IMR-90 (cell line): ENCODE measurements at regions not wholly inside any gene's neighbourhood (a gene's known extent, or its start where the extent isn't known, plus 50 kb on each side); places are given as distances from the start of the nearest gene placed in this dataset.

Experiments used
- ATAC-seq: fragments of 200-7000 bp; cut with Tn5 transposase; 2 replicates; pipeline ENCODE4 v1.9.1; 2020; ENCODE audit warnings: low read depth, mild to moderate bottlenecking, moderate library complexity
- BruUV-seq: library from RNA; stranded (reverse); fragments of 400-500 nt; replicated peaks from 2 replicates; lab custom pipeline; 2021; lab: Mats Ljungman, UMichigan
- CTCF ChIA-PET: fragments of 300-600 bp; formaldehyde crosslinking; extraction: SDS; loops from one replicate; lab custom pipeline; 2021; ENCODE audit warnings: antibody characterized with exemption; lab: Yijun Ruan, JAX
- POLR2A ChIA-PET: fragments of 300-600 bp; sonication (Branson Sonifier 250); formaldehyde crosslinking; loops from one replicate; lab custom pipeline; 2022; ENCODE audit warnings: antibody characterized with exemption; ENCODE audit not compliant: unreplicated experiment; lab: Charles Lee
- DNase-seq: peaks from one replicate; pipeline ENCODE4 v3.0.0; 2013
- H2AFZ ChIP-seq: replicated peaks from 2 replicates; pipeline ENCODE3; 2013; ENCODE audit warnings: low read length, mild to moderate bottlenecking; ENCODE audit not compliant: poor library complexity
- H2AK5ac ChIP-seq: 2 replicates; pipeline ENCODE4 v1.6.1; 2013; ENCODE audit warnings: low read depth, low read length, inconsistent platforms
- H2AK9ac ChIP-seq: replicated peaks from 2 replicates; pipeline ENCODE3; 2013; ENCODE audit warnings: mild to moderate bottlenecking, low read depth, low read length, moderate library complexity; ENCODE audit not compliant: poor library complexity
- H2BK120ac ChIP-seq: 2 replicates; pipeline ENCODE4 v1.6.1; 2013; ENCODE audit warnings: low read depth, low read length, inconsistent platforms
- H2BK15ac ChIP-seq: 3 replicates; pipeline ENCODE4 v1.6.1; 2013; ENCODE audit warnings: low read depth, low read length, inconsistent platforms
- H2BK20ac ChIP-seq: 2 replicates; pipeline ENCODE4 v1.6.1; 2013; ENCODE audit warnings: low read depth, mild to moderate bottlenecking, inconsistent platforms, low read length, moderate library complexity
- H2BK5ac ChIP-seq: 2 replicates; pipeline ENCODE4 v1.6.1; 2013; ENCODE audit warnings: mild to moderate bottlenecking, low read depth, low read length, inconsistent platforms; ENCODE audit not compliant: poor library complexity, severe bottlenecking
- H3K14ac ChIP-seq: replicated peaks from 2 replicates; pipeline ENCODE4 v1.6.1; 2013; ENCODE audit warnings: low read depth, low read length, inconsistent platforms
- H3K18ac ChIP-seq: 2 replicates; pipeline ENCODE4 v1.6.1; 2013; ENCODE audit warnings: low read depth, low read length, control low read depth
- H3K23ac ChIP-seq: 2 replicates; pipeline ENCODE4 v1.6.1; 2013; ENCODE audit warnings: low read depth, low read length, inconsistent platforms
- H3K27ac ChIP-seq: 2 replicates; pipeline ENCODE4 v1.5.1; 2013; ENCODE audit warnings: mild to moderate bottlenecking, control low read depth, low read length; ENCODE audit not compliant: insufficient read depth
- H3K27me3 ChIP-seq: 2 replicates; pipeline ENCODE4 v1.6.1; 2013; ENCODE audit warnings: low read length; ENCODE audit not compliant: control insufficient read depth, insufficient read depth
- H3K36me3 ChIP-seq: 2 replicates; pipeline ENCODE4 v1.6.1; 2013; ENCODE audit warnings: low read length, mixed read lengths; ENCODE audit not compliant: control insufficient read depth, insufficient read depth
- H3K4ac ChIP-seq: 2 replicates; pipeline ENCODE4 v1.6.1; 2013; ENCODE audit warnings: low read depth, low read length, inconsistent platforms
- H3K4me1 ChIP-seq: 2 replicates; pipeline ENCODE4 v1.6.1; 2013; ENCODE audit warnings: low read length, mixed read lengths; ENCODE audit not compliant: control insufficient read depth, insufficient read depth
- H3K4me2 ChIP-seq: 2 replicates; pipeline ENCODE4 v1.6.1; 2013; ENCODE audit warnings: low read depth, mild to moderate bottlenecking, control low read depth, low read length, moderate library complexity
- H3K4me3 ChIP-seq: 2 replicates; pipeline ENCODE4 v1.5.1; 2013; ENCODE audit warnings: low read depth, mild to moderate bottlenecking, control low read depth, low read length, moderate library complexity; ENCODE audit not compliant: insufficient read depth
- H3K56ac ChIP-seq: 2 replicates; pipeline ENCODE4 v1.6.1; 2013; ENCODE audit warnings: low read length, inconsistent platforms; ENCODE audit not compliant: insufficient read depth; ENCODE audit errors: extremely low read depth
- H3K79me1 ChIP-seq, 2 experiments: 2 replicates each; pipeline ENCODE4 v1.6.1; 2013; ENCODE audit warnings: low read length in 2 of 2, inconsistent platforms in 1 of 2, low read depth in 1 of 2
- H3K9ac ChIP-seq: 2 replicates; pipeline ENCODE4 v1.6.1; 2013; ENCODE audit warnings: low read depth, low read length, control low read depth
- H3K9me1 ChIP-seq: 2 replicates; pipeline ENCODE4 v1.6.1; 2013; ENCODE audit warnings: low read length, inconsistent platforms; ENCODE audit not compliant: insufficient read depth
- H3K9me3 ChIP-seq: 2 replicates; pipeline ENCODE4 v1.6.1; 2013; ENCODE audit warnings: low read length; ENCODE audit not compliant: control insufficient read depth, insufficient read depth
- H4K20me1 ChIP-seq: 2 replicates; pipeline ENCODE4 v1.6.1; 2013; ENCODE audit warnings: low read length, inconsistent platforms; ENCODE audit not compliant: insufficient read depth
- H4K5ac ChIP-seq: 2 replicates; pipeline ENCODE4 v1.6.1; 2013; ENCODE audit warnings: mild to moderate bottlenecking, low read depth, low read length, control low read depth
- H4K8ac ChIP-seq, 2 experiments: 2 replicates each; pipeline ENCODE4 v1.6.1; 2013; ENCODE audit warnings: low read depth in 2 of 2, low read length in 2 of 2, control low read depth in 1 of 2, inconsistent platforms in 1 of 2
- H4K91ac ChIP-seq: 2 replicates; pipeline ENCODE4 v1.6.1; 2013; ENCODE audit warnings: low read depth, low read length, inconsistent platforms; ENCODE audit not compliant: insufficient read depth
- BHLHE40 ChIP-seq: fragments of 150-350 bp; IDR thresholded peaks from 2 replicates; pipeline ENCODE4 v1.6.1; 2016; ENCODE audit warnings: mild to moderate bottlenecking, low read depth, low read length
- CEBPB ChIP-seq: IDR thresholded peaks from 2 replicates; pipeline ENCODE4 v1.6.1; 2012; ENCODE audit warnings: low read depth, low read length, improper control_type of control experiment
- CHD1 ChIP-seq: IDR thresholded peaks from 2 replicates; pipeline ENCODE4 v1.6.1; 2012; ENCODE audit warnings: low read depth, low read length, improper control_type of control experiment
- CTCF ChIP-seq: conservative IDR thresholded peaks from 2 replicates; pipeline ENCODE4 v1.5.1; 2012; ENCODE audit warnings: mild to moderate bottlenecking, low read depth, low read length, improper control_type of control experiment
- ELK1 ChIP-seq: fragments of 150-350 bp; IDR thresholded peaks from 2 replicates; pipeline ENCODE4 v1.6.1; 2016; ENCODE audit warnings: low read depth, mild to moderate bottlenecking, low read length, moderate library complexity, borderline replicate concordance
- FOS ChIP-seq: fragments of 150-350 bp; IDR thresholded peaks from 2 replicates; pipeline ENCODE4 v1.6.1; 2016; ENCODE audit warnings: low read depth, low read length
- MAFK ChIP-seq: IDR thresholded peaks from 2 replicates; pipeline ENCODE4 v1.6.1; 2012; ENCODE audit warnings: low read depth, low read length, improper control_type of control experiment
- MAZ ChIP-seq: IDR thresholded peaks from 2 replicates; pipeline ENCODE4 v1.6.1; 2012; ENCODE audit warnings: low read depth, mild to moderate bottlenecking, low read length, improper control_type of control experiment, moderate library complexity, borderline replicate concordance
- MXI1 ChIP-seq: IDR thresholded peaks from 2 replicates; pipeline ENCODE4 v1.6.1; 2012; ENCODE audit warnings: low read depth, mild to moderate bottlenecking, low read length, moderate library complexity, borderline replicate concordance
- NFE2L2 ChIP-seq: fragments of 150-350 bp; IDR thresholded peaks from 2 replicates; pipeline ENCODE4 v1.6.1; 2016; ENCODE audit warnings: low read depth, mild to moderate bottlenecking, low read length
- RAD21 ChIP-seq: IDR thresholded peaks from 2 replicates; pipeline ENCODE4 v1.6.1; 2012; ENCODE audit warnings: low read length, improper control_type of control experiment
- RCOR1 ChIP-seq: IDR thresholded peaks from 2 replicates; pipeline ENCODE4 v1.6.1; 2012; ENCODE audit warnings: mild to moderate bottlenecking, low read length, improper control_type of control experiment; ENCODE audit not compliant: insufficient replicate concordance
- RFX5 ChIP-seq: IDR thresholded peaks from 2 replicates; pipeline ENCODE4 v1.8.0; 2012; ENCODE audit warnings: low read depth, mild to moderate bottlenecking, low read length, moderate library complexity
- SMC3 ChIP-seq: fragments of 150-350 bp; IDR thresholded peaks from 2 replicates; pipeline ENCODE4 v1.6.1; 2016; ENCODE audit warnings: low read depth, mild to moderate bottlenecking, antibody characterized with exemption, low read length, moderate library complexity
- WGBS, 2 experiments: methylation state at CpG; one replicate each; pipeline versions ENCODE4 v1.1.5 to v1.1.7; 2013; ENCODE audit warnings: missing lambda C conversion rate in 2 of 2; ENCODE audit not compliant: insufficient read length in 1 of 2; ENCODE audit errors: extremely low coverage in 2 of 2; 5-methylcytosine and 5-hydroxymethylcytosine counted together
- dilution Hi-C: fragments of 300-500 bp; cut with HindIII; formaldehyde crosslinking; loops from one replicate; pipeline ENCODE4 v1.14.3; 2018; ENCODE audit warnings: low sequenced_read_pairs; ENCODE audit not compliant: unreplicated experiment
- in situ Hi-C: fragments of 300-500 bp; cut with MboI; formaldehyde crosslinking; loops from 3 replicates; pipeline ENCODE4 v1.14.3; 2019; ENCODE audit warnings: low sequenced_read_pairs, inconsistent platforms, mixed read lengths
- intact Hi-C: fragments of 100-400 bp; cut with micrococcal nuclease; formaldehyde crosslinking; loops from 2 replicates; pipeline ENCODE4 v1.10.0; 2022
- TF ChIP-seq, protein P1 (sequence below): fragments of 150-350 bp; IDR thresholded peaks from 2 replicates; pipeline ENCODE4 v1.6.1; 2017; ENCODE audit warnings: mild to moderate bottlenecking, antibody characterized with exemption, low read length, low read depth

GRCh38 chr1:57711326-57711725 is 287.5 kb upstream of the DAB1 start:
- Histone ChIP-seq H2BK120ac (no peak overlapping the region), H3K79me1 (no peaks in the 10 kb centered on the region), H3K4me2 (no peak overlapping the region), H3K56ac (no peak overlapping the region), H3K9me3 (no peaks in the 10 kb centered on the region), H4K5ac (no peak overlapping the region), H2BK5ac (no peak overlapping the region), H4K8ac (no peak overlapping the region), H3K18ac (no peak overlapping the region), H3K4me1 (no peaks in the 10 kb centered on the region), H2BK20ac (no peak overlapping the region), H3K4me3 (no peak overlapping the region), H4K20me1 (no peaks in the 10 kb centered on the region), H3K4ac (no peak overlapping the region), H4K91ac (no peak overlapping the region), H2AK9ac (no peak overlapping the region), H3K27ac (no peak overlapping the region), H3K27me3 (no peaks in the 10 kb centered on the region), H3K23ac (no peak overlapping the region), H3K14ac (no peak overlapping the region), H2AK5ac (no peak overlapping the region), H2AFZ (no peak overlapping the region), H2BK15ac (no peak overlapping the region), H3K9me1 (no peaks in the 10 kb centered on the region), H3K36me3 (no peaks in the 10 kb centered on the region), H3K9ac (no peak overlapping the region)
- ATAC-seq = no peak
- no CpG with 5 or more reads among the region's 2 CpGs for WGBS, 2 experiments
- CTCF ChIA-PET = no interaction called here
- intact Hi-C loops (no loop called here), in situ Hi-C loops (no loop called here), dilution Hi-C loops (no loop called here)
- no peak for DNase-seq
- no TSS peak for BruUV-seq
- TF ChIP-seq SMC3 = no peak
- no peak for TF ChIP-seq MAFK
- no peak for TF ChIP-seq MXI1
- no peak for TF ChIP-seq NFE2L2
- no peak for TF ChIP-seq CTCF
- no peak for TF ChIP-seq RAD21
- TF ChIP-seq RCOR1 = no peak
- TF ChIP-seq CHD1 = no peak
- no peak for TF ChIP-seq RFX5
- no peak for TF ChIP-seq BHLHE40
- TF ChIP-seq ELK1 = no peak
- no peak for TF ChIP-seq CEBPB
- TF ChIP-seq, protein P1, sequence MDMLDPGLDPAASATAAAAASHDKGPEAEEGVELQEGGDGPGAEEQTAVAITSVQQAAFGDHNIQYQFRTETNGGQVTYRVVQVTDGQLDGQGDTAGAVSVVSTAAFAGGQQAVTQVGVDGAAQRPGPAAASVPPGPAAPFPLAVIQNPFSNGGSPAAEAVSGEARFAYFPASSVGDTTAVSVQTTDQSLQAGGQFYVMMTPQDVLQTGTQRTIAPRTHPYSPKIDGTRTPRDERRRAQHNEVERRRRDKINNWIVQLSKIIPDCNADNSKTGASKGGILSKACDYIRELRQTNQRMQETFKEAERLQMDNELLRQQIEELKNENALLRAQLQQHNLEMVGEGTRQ = no peak
- TF ChIP-seq MAZ = no peak
- TF ChIP-seq FOS = no peak
- POLR2A ChIA-PET = no interaction called here
